A549 (cell line): ENCODE measurements at regions not wholly inside any gene's neighbourhood (a gene's known extent, or its start where the extent isn't known, plus 50 kb on each side); places are given as distances from the start of the nearest gene placed in this dataset.
A peak's percentile ranks its signal among the peaks of the same experiment; 100 is the strongest.

ENCODE experiments used
- ATAC-seq, 2 experiments: fragments of 200-7000 bp in 1 of 2; fragments of >200 bp in 1 of 2; cut with Nextera tagmentation in 1 of 2; cut with Tn5 transposase in 1 of 2; 3 replicates each; pipeline versions ENCODE4 v1.8.0 to v1.9.1; 2018 to 2020; ENCODE audit warnings: mild to moderate bottlenecking in 1 of 2, moderate library complexity in 1 of 2
- CTCF ChIA-PET: fragments of 300-600 bp; sonication (Branson Sonifier 250); formaldehyde crosslinking; extraction: SDS; loops from one replicate; lab custom pipeline; 2021; ENCODE audit warnings: antibody characterized with exemption, inconsistent platforms; lab: Yijun Ruan, JAX
- POLR2A ChIA-PET: fragments of 350-600 bp; formaldehyde crosslinking; extraction: SDS; loops from one replicate; lab custom pipeline; 2021; ENCODE audit warnings: antibody characterized with exemption, inconsistent platforms; lab: Yijun Ruan, JAX
- DNase-seq, 2 experiments: peaks; one replicate each; pipeline versions ENCODE4 v3.0.0 to v3.0.0-alpha.2; 2011 to 2016; ENCODE audit warnings: low read depth in 1 of 2, low spot score in 1 of 2
- FAIRE-seq: peaks from 2 replicates; lab custom pipeline; 2011; peaks lifted over from hg19 to GRCh38; lab: Jason Lieb, UNC
- H3K27ac ChIP-seq, 2 experiments: fragments of >200 bp; sonication (Bioruptor Twin); formaldehyde crosslinking; 3 replicates each; pipeline ENCODE4 v1.5.1; 2016 to 2017
- H3K4me1 ChIP-seq: fragments of >200 bp; sonication (Bioruptor Twin); formaldehyde crosslinking; 3 replicates; pipeline ENCODE4 v1.6.1; 2016
- H3K4me2 ChIP-seq: fragments of >200 bp; sonication (Bioruptor Twin); formaldehyde crosslinking; 3 replicates; pipeline ENCODE4 v1.6.1; 2016
- H3K4me3 ChIP-seq: fragments of >200 bp; sonication (Bioruptor Twin); formaldehyde crosslinking; 3 replicates; pipeline ENCODE4 v1.5.1; 2016
- H3K9me3 ChIP-seq: fragments of >200 bp; sonication (Bioruptor Twin); formaldehyde crosslinking; 3 replicates; pipeline ENCODE4 v1.6.1; 2016
- CBX8 ChIP-seq: fragments of 200-600 bp; sonication (generic); IDR thresholded peaks from 2 replicates; pipeline ENCODE4 v1.6.1; 2016
- EHF ChIP-seq: fragments of 250-450 bp; sonication (Bioruptor Pico); IDR thresholded peaks from 2 replicates; pipeline ENCODE4 v1.5.0; 2020; ENCODE audit warnings: mild to moderate bottlenecking
- ESRRA ChIP-seq: fragments of 150-350 bp; IDR thresholded peaks from 2 replicates; pipeline ENCODE4 v1.6.1; 2014; ENCODE audit warnings: mild to moderate bottlenecking, low read length, borderline replicate concordance
- HDAC2 ChIP-seq: fragments of 200-600 bp; sonication (generic); IDR thresholded peaks from 2 replicates; pipeline ENCODE4 v1.6.1; 2016
- HOXB5 ChIP-seq: fragments of 250-450 bp; sonication (Bioruptor Pico); IDR thresholded peaks from 2 replicates; pipeline ENCODE4 v1.5.0; 2020; ENCODE audit warnings: mild to moderate bottlenecking, moderate library complexity
- JUN ChIP-seq, 2 experiments: fragments of >200 bp; sonication (Bioruptor Twin); formaldehyde crosslinking; IDR thresholded peaks; 2 replicates in 1 of 2; 3 replicates in 1 of 2; pipeline ENCODE4 v1.6.1; 2016 to 2017
- KDM1A ChIP-seq: fragments of 200-600 bp; sonication (generic); IDR thresholded peaks from 2 replicates; pipeline ENCODE4 v1.6.1; 2016; ENCODE audit warnings: low read depth, mild to moderate bottlenecking
- KDM5A ChIP-seq: fragments of 200-600 bp; sonication (generic); IDR thresholded peaks from 2 replicates; pipeline ENCODE4 v1.6.1; 2016; ENCODE audit warnings: antibody characterized with exemption, mild to moderate bottlenecking
- NFE2L2 ChIP-seq: fragments of 150-350 bp; conservative IDR thresholded peaks from 2 replicates; pipeline ENCODE4 v1.6.1; 2014; ENCODE audit warnings: low read length
- PHF8 ChIP-seq: fragments of 200-600 bp; sonication (generic); IDR thresholded peaks from 2 replicates; pipeline ENCODE4 v1.6.1; 2016; ENCODE audit warnings: low read depth, mild to moderate bottlenecking, antibody characterized with exemption, moderate library complexity, borderline replicate concordance
- RCOR1 ChIP-seq: fragments of 150-350 bp; IDR thresholded peaks from 2 replicates; pipeline ENCODE4 v1.6.1; 2014; ENCODE audit warnings: antibody characterized with exemption, low read length, low read depth
- SMC3 ChIP-seq: fragments of >200 bp; sonication (Bioruptor Twin); formaldehyde crosslinking; IDR thresholded peaks from 3 replicates; pipeline ENCODE4 v1.6.1; 2018; ENCODE audit warnings: inconsistent platforms
- TFCP2L1 ChIP-seq: fragments of 250-450 bp; sonication (Bioruptor Pico); IDR thresholded peaks from 2 replicates; pipeline ENCODE4 v1.5.0; 2021; ENCODE audit warnings: mild to moderate bottlenecking
- ZFP36 ChIP-seq: fragments of 450-650 bp; IDR thresholded peaks from 2 replicates; pipeline ENCODE4 v1.6.1; 2014; ENCODE audit warnings: borderline replicate concordance; ENCODE audit not compliant: partially characterized antibody
- WGBS: methylation state at CpG from one replicate; pipeline ENCODE4 v1.1.6; 2017; ENCODE audit errors: missing lambda C conversion rate; 5-methylcytosine and 5-hydroxymethylcytosine counted together
- TF ChIP-seq, protein P1 (sequence below): fragments of 250-450 bp; sonication (Bioruptor Pico); IDR thresholded peaks from 2 replicates; pipeline ENCODE4 v1.5.0; 2021; ENCODE audit warnings: mild to moderate bottlenecking, moderate library complexity, borderline replicate concordance
- TF ChIP-seq, protein P2 (sequence below): fragments of >200 bp; sonication (Bioruptor Twin); formaldehyde crosslinking; IDR thresholded peaks from 3 replicates; pipeline ENCODE4 v1.5.1; 2016

DNA sequence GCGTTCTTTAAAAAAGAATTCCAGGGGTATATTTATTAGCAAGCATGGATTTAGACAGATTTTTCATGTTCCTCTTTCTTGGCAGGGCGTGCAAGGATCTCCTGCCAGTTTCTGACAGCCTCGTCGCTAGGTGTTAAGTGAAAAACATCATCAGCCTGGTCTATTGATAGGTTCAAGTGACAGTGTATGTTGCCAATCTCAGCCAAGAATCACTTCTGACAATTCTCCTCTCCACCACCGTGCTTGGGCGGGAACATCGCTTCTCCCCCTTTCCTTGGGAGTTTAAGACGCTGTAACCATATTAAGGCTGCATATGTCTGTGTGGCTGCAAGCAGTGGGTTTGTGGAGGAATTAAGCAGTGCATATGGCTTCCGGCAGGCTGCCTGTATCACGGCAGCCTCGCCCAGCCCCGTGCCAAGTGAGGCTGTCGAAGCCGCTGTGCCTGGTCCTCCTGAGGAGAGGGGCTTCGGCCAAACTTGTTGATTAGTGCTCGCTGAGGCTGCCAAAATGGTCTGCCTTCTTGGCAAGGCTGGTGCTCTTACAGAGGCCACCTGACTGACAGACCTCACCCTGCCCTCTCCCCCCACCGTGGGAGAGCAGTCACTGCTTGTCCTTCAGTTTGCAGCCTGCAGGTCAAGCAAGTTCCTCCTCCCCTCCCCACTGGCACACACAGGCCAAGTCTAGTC lies 132.2 kb upstream of the MPHOSPH6 start:
- TF ChIP-seq RCOR1 = no peak
- FAIRE-seq (no peak), ATAC-seq (peak in 1 of 2 experiments; percentile 43; a peak in 2 of 6 replicates), DNase-seq (no peak)
- H3K9me3 ChIP-seq = no peaks in the 10 kb centered on the region
- no peak overlapping the region for H3K4me3 ChIP-seq
- H3K4me2 ChIP-seq = no peak overlapping the region
- H3K4me1 ChIP-seq = no peaks in the 10 kb centered on the region
- POLR2A ChIA-PET = no interaction called here
- 30% methylated on average over 17 of the region's 17 CpGs for WGBS
- CTCF ChIA-PET = no interaction called here
- no peak overlapping the region for H3K27ac ChIP-seq

DNA sequence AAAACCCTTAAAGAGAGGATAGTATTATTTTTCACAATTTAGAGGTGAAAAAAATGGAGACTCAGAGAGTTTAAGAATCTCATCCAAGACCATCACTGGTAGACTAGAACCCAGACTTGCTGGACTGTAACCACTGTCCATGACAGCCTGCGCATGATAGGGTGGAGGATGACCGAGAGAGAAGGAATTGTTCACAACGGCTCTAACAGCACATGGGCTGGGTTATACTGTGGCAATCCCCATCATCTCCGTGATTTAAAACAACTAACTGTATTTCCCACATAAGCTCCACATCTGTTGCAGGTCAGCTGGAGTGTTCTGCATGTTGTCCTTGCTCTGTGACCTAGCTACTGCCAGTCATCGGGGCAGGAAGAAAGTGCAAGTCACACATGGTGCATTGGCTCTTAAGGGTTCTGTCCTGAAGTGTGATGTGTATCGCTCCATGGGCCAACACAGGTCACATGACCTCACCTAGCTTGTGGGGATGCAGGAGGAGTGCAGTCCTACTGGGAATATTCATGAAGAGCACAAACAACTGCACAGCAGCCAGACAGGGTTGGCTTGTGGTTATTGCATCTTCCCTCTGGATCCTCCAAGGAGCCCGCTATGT lies 131.2 kb upstream of the MPHOSPH6 start:
- H3K9me3 ChIP-seq = no peaks in the 10 kb centered on the region
- ChIA-PET POLR2A (no interaction called here), CTCF (interaction anchor here (1.2 kb wide), 1 partner anchor 37 kb away, joined by 3 read pairs; no protein-coding TSS in a partner anchor)
- H3K4me1 ChIP-seq = no peaks in the 10 kb centered on the region
- FAIRE-seq (no peak), DNase-seq (no peak), ATAC-seq (peak; percentile 29 to 43; a peak in 3 of 6 replicates)
- 37% methylated on average over 7 of the region's 7 CpGs for WGBS
- no peak overlapping the region for H3K27ac ChIP-seq
- TF ChIP-seq NFE2L2 (peak; percentile 48; the same call in 1 of the 2 replicates), KDM1A (no peak), ESRRA (no peak), TFCP2L1 (CRISPR knock-in tag) (no peak), JUN (IDR thresholded peaks at IDR 0.05) (no peak)
- H3K4me2 ChIP-seq = no peak overlapping the region
- H3K4me3 ChIP-seq = no peak overlapping the region

DNA sequence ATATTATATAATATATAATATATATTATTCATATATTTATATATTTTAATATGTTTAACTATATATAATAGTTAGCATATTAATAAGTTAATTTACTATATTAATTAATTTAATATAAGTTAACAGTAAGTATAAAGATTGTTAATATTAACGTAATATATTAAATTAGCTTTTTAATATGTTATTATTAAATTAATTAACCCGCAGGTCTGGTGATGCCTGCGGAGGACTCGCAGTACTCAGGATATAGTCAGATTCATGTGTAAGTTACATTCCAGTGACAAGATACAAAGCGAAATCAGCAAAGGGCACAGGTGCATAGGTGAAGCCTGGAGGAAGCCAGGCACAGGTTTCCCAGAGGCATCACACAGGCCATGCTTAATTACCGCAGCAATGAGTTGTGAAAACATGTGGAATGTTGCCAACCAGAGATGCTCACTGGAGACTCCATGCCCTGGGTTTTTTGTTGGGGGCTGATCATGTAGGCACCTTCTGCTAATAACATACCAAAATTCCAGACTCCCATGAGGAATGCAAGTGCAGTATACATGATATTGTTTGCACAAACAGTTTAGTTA lies 130.4 kb upstream of the MPHOSPH6 start:
- no peak for DNase-seq
- ChIA-PET CTCF (interaction anchor here (1.2 kb wide), 1 partner anchor 37 kb away, joined by 3 read pairs; no protein-coding TSS in a partner anchor), POLR2A (no interaction called here)
- no peak for ATAC-seq
- 38% methylated on average over 6 of the region's 6 CpGs for WGBS
- Histone ChIP-seq H3K4me1 (no peaks in the 10 kb centered on the region), H3K4me3 (no peak overlapping the region), H3K4me2 (no peak overlapping the region), H3K27ac (no peak overlapping the region), H3K9me3 (no peaks in the 10 kb centered on the region)
- no peak for FAIRE-seq
- TF ChIP-seq EHF = no peak
- TF ChIP-seq, protein P1, sequence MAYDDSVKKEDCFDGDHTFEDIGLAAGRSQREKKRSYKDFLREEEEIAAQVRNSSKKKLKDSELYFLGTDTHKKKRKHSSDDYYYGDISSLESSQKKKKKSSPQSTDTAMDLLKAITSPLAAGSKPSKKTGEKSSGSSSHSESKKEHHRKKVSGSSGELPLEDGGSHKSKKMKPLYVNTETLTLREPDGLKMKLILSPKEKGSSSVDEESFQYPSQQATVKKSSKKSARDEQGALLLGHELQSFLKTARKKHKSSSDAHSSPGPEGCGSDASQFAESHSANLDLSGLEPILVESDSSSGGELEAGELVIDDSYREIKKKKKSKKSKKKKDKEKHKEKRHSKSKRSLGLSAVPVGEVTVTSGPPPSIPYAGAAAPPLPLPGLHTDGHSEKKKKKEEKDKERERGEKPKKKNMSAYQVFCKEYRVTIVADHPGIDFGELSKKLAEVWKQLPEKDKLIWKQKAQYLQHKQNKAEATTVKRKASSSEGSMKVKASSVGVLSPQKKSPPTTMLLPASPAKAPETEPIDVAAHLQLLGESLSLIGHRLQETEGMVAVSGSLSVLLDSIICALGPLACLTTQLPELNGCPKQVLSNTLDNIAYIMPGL (CRISPR knock-in tag) = no peak
- TF ChIP-seq RCOR1 = no peak
- TF ChIP-seq CBX8 = no peak
- no peak for TF ChIP-seq SMC3
- TF ChIP-seq, protein P2, sequence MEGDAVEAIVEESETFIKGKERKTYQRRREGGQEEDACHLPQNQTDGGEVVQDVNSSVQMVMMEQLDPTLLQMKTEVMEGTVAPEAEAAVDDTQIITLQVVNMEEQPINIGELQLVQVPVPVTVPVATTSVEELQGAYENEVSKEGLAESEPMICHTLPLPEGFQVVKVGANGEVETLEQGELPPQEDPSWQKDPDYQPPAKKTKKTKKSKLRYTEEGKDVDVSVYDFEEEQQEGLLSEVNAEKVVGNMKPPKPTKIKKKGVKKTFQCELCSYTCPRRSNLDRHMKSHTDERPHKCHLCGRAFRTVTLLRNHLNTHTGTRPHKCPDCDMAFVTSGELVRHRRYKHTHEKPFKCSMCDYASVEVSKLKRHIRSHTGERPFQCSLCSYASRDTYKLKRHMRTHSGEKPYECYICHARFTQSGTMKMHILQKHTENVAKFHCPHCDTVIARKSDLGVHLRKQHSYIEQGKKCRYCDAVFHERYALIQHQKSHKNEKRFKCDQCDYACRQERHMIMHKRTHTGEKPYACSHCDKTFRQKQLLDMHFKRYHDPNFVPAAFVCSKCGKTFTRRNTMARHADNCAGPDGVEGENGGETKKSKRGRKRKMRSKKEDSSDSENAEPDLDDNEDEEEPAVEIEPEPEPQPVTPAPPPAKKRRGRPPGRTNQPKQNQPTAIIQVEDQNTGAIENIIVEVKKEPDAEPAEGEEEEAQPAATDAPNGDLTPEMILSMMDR = no peak
- TF ChIP-seq HDAC2 = no peak
- no peak for TF ChIP-seq KDM1A

DNA sequence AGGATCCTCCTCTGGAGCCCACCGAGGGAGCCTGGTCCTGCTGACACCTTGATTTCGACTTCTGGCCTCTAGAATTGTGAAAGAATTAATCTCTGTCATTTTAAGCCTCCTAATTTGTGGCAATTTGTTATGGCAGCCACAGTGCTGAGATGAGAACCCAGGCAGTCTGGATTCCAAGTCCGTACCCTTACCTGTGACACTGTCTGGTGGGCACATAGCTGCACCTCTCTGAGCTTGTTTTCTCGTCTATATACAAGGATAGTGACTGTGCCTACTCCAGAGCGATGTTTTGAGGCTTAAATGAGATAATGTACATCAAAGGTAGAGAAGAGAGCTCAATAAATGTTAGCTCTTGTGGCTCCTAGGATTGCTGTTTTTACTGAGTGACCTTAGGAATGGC lies 128.4 kb upstream of the MPHOSPH6 start:
- ATAC-seq (no peak), FAIRE-seq (no peak), DNase-seq (no peak)
- H3K9me3 ChIP-seq = no peaks in the 10 kb centered on the region
- CTCF ChIA-PET = no interaction called here
- POLR2A ChIA-PET = no interaction called here
- H3K27ac ChIP-seq = no peak overlapping the region
- no peak overlapping the region for H3K4me2 ChIP-seq
- TF ChIP-seq KDM5A = no peak
- no peak for TF ChIP-seq ZFP36
- no peak for TF ChIP-seq KDM1A
- TF ChIP-seq TFCP2L1 (CRISPR knock-in tag) = no peak
- no peak for TF ChIP-seq HOXB5 (CRISPR knock-in tag)
- no peak for TF ChIP-seq PHF8
- no peaks in the 10 kb centered on the region for H3K4me1 ChIP-seq
- no peak overlapping the region for H3K4me3 ChIP-seq
- 9% methylated on average over 5 of the region's 5 CpGs for WGBS
